ENCODE measurements at regions not wholly inside any gene's neighbourhood (a gene's known extent, or its start where the extent isn't known, plus 50 kb on each side); places are given as distances from the start of the nearest gene placed in this dataset.

- Histone ChIP-seq H3K9ac (replicated peaks in 1 of 4; ENCODE audit: extremely low read depth in 1 of 4, low read depth in 3 of 4, low read length in 3 of 4) (no peak overlapping the region), H2AK5ac (ENCODE audit: low read depth, low read length) (no peak overlapping the region), H2BK15ac (ENCODE audit: low read length) (no peak overlapping the region), H3K4ac (replicated peaks; ENCODE audit: insufficient read length, low read depth, low read length) (no peak overlapping the region), H3K23me2 (ENCODE audit: low read depth, low read length) (no peaks in the 10 kb centered on the region; the same call in 1 of the 2 replicates), H2BK120ac (replicated peaks; ENCODE audit: low read depth, low read length) (no peak overlapping the region), H3K18ac (ENCODE audit: extremely low read depth, low read length) (no peak overlapping the region), H3K4me3 (ENCODE audit: extremely low read depth in 1 of 4, insufficient read depth in 2 of 4, low read depth in 3 of 4, low read length in 4 of 4) (no peak overlapping the region), H3K14ac (ENCODE audit: insufficient read length) (no peak overlapping the region), H4K91ac (replicated peaks; ENCODE audit: insufficient read length, low read length) (no peak overlapping the region), H2BK20ac (ENCODE audit: low read length) (no peak overlapping the region), H4K5ac (ENCODE audit: insufficient read length, low read depth, low read length) (no peak overlapping the region), H3K27me3 (replicated peaks in 1 of 4; ENCODE audit: control insufficient read depth in 3 of 4, extremely low read depth in 1 of 4, insufficient read depth in 3 of 4, low read length in 3 of 4) (no peaks in the 10 kb centered on the region), H3K27ac (ENCODE audit: low read depth, low read length) (no peak overlapping the region), H3K9me3 (ENCODE audit: insufficient read depth in 2 of 2, low read depth in 1 of 2, low read length in 1 of 2) (no peaks in the 10 kb centered on the region), H2AFZ (ENCODE audit: low read length) (0 out of 2 replicates have a peak overlapping the region, but pooled peaks have one; percentile 27), H4K8ac (ENCODE audit: extremely low read depth, insufficient read depth, low read length) (no peak overlapping the region), H3K56ac (replicated peaks; ENCODE audit: insufficient read length, low read depth, low read length) (no peak overlapping the region), H2BK5ac (ENCODE audit: low read depth, low read length) (no peak overlapping the region), H3K36me3 (ENCODE audit: control insufficient read depth in 2 of 4, insufficient read depth in 4 of 4, low read length in 3 of 4) (no peaks in the 10 kb centered on the region), H2BK12ac (ENCODE audit: low read depth, low read length) (no peak overlapping the region), H3K79me2 (ENCODE audit: control insufficient read depth in 1 of 2, insufficient read depth in 2 of 2, low read length in 2 of 2) (no peaks in the 10 kb centered on the region), H3K4me2 (ENCODE audit: insufficient read depth in 1 of 2, low read depth in 2 of 2, low read length in 2 of 2) (no peak overlapping the region), H4K20me1 (replicated peaks in 1 of 2; ENCODE audit: control insufficient read depth in 1 of 2, insufficient read depth in 2 of 2, low read length in 2 of 2) (no peaks in the 10 kb centered on the region), H3K79me1 (ENCODE audit: low read depth, low read length) (no peaks in the 10 kb centered on the region), H3K23ac (ENCODE audit: insufficient read length) (no peak overlapping the region), H3K4me1 (replicated peaks in 1 of 4; ENCODE audit: control insufficient read depth in 3 of 4, insufficient read depth in 4 of 4, low read length in 3 of 4) (no peaks in the 10 kb centered on the region)
- DNase-seq (ENCODE audit: low read depth in 1 of 2, low spot score in 2 of 2) (no peak), FAIRE-seq (no peak)
- no peak for TF ChIP-seq POU5F1 (IDR thresholded peaks at IDR 0.05; ENCODE audit: low read depth, low read length)
- no peak for TF ChIP-seq RXRA (IDR thresholded peaks at IDR 0.05; ENCODE audit: insufficient read depth, low read depth, low read length)
- POLR2A ChIA-PET (ENCODE audit: partially characterized antibody): no interaction called here
- CTCF ChIA-PET (ENCODE audit: partially characterized antibody): interaction anchor here (1.0 to 1.7 kb wide), 7 partner anchors 11 to 258 kb away, joined by 3 to 7 read pairs (median 4); no protein-coding TSS in a partner anchor
- 91% methylated on average over 2 of the region's 2 CpGs; no CpG with 5 or more reads in 1 of the 2 experiments for WGBS, 2 experiments (ENCODE audit: extremely low coverage in 1 of 2, insufficient coverage in 1 of 2, insufficient read length in 1 of 2, insufficient replicate concordance in 2 of 2, low coverage in 1 of 2, low lambda C conversion rate in 2 of 2, missing lambda C conversion rate in 1 of 2)
Observed at GRCh38 chr13:31540281-31540680, 199.0 kb upstream of the RXFP2 start.
